GM23248 (cell line): ENCODE measurements at regions not wholly inside any gene's neighbourhood (a gene's known extent, or its start where the extent isn't known, plus 50 kb on each side); places are given as distances from the start of the nearest gene placed in this dataset.

ENCODE experiments used
- EZH2 ChIP-seq: fragments of 200-600 bp; sonication (generic); IDR thresholded peaks from 2 replicates; pipeline ENCODE4 v1.6.1; 2018; ENCODE audit warnings: antibody characterized with exemption, mild to moderate bottlenecking; ENCODE audit not compliant: insufficient read depth, poor library complexity, severe bottlenecking
- EZH2phosphoT487 ChIP-seq: fragments of 200-600 bp; sonication (generic); IDR thresholded peaks from 2 replicates; pipeline ENCODE4 v1.6.1; 2018; ENCODE audit warnings: antibody characterized with exemption, moderate library complexity, mild to moderate bottlenecking, low read depth; ENCODE audit not compliant: insufficient read depth

DNA sequence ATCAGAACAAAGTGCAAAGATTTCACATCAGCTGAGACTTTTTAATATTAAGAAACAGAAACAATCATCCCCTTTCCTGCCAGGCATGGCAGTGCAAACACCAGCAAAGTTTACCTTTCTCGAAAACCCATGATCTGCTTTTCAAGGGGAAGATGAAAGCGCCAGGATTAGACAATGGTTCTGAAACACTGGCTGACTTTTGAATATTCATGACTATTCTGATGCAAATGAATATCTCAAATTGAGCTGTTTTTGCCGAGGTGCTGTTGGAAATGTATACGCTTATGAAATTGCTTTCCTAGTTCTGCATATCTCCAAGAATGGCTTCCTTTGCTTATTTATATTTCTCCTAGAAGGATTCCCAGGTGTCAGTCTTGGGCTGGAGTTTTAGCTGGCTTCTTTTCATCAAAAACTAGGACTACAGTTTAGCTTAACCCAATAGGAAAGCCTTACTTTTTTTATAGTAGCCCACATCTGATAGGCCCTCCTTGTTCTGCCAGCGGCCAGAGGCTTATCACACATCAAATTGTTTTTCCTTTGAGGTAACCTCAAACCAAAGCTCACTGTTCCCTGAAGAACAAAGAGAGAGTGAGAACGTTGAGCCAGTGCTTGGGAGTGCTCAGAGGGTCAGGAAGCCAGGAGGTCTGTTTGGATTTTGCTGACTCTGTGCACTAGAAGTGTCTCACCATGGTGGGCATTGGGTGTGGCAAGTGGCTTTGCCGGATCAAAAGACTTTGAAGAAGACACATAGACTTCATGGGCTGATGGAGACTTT, 74.0 kb upstream of the PLCL2 start:
- TF ChIP-seq EZH2: no peak
- TF ChIP-seq EZH2phosphoT487: no peak
